HEK293 (cell line): ENCODE measurements at regions not wholly inside any gene's neighbourhood (a gene's known extent, or its start where the extent isn't known, plus 50 kb on each side); places are given as distances from the start of the nearest gene placed in this dataset.

Experiments
- CTCF ChIA-PET: fragments of 350-600 bp; formaldehyde crosslinking; extraction: SDS; loops from one replicate; lab custom pipeline; 2021; ENCODE audit warnings: antibody characterized with exemption; lab: Yijun Ruan, JAX
- POLR2A ChIA-PET: fragments of 300-600 bp; formaldehyde crosslinking; extraction: SDS; loops from one replicate; lab custom pipeline; 2020; ENCODE audit warnings: antibody characterized with exemption, inconsistent platforms; lab: Yijun Ruan, JAX
- H3K27ac ChIP-seq: fragments of 200-500 bp; sonication (Bioruptor generic); 2 replicates; pipeline ENCODE4 v1.5.1; 2014; ENCODE audit warnings: low read depth, low read length, control low read depth, inconsistent platforms; ENCODE audit errors: extremely low read depth
- H3K36me3 ChIP-seq, 2 experiments: fragments of 200-500 bp in 1 of 2; sonication (Bioruptor generic) in 1 of 2; 1 replicate in 1 of 2; 2 replicates in 1 of 2; pipeline ENCODE4 v1.5.1; 2014 to 2017; ENCODE audit warnings: inconsistent platforms in 2 of 2, low read length in 2 of 2; ENCODE audit not compliant: control insufficient read depth in 2 of 2, insufficient read depth in 1 of 2
- H3K4me1 ChIP-seq: fragments of 200-500 bp; sonication (Bioruptor generic); 2 replicates; pipeline ENCODE4 v1.5.1; 2014; ENCODE audit warnings: mild to moderate bottlenecking, low read length, inconsistent platforms; ENCODE audit not compliant: control insufficient read depth, insufficient read depth
- H3K4me3 ChIP-seq: 2 replicates; pipeline ENCODE4 v1.5.1; 2011; ENCODE audit warnings: low read depth, mild to moderate bottlenecking, control low read depth, low read length, moderate library complexity
- H3K9me3 ChIP-seq: fragments of 200-500 bp; sonication (Bioruptor generic); 2 replicates; pipeline ENCODE4 v1.5.1; 2014; ENCODE audit warnings: low read depth, low read length, inconsistent platforms; ENCODE audit not compliant: control insufficient read depth, insufficient read depth
- GLIS1 ChIP-seq: fragments of 450-650 bp; formaldehyde crosslinking; IDR thresholded peaks from 2 replicates; pipeline ENCODE4 v1.5.1; 2016; ENCODE audit warnings: missing biosample characterization, missing genetic modification characterization
- HIC1 ChIP-seq: fragments of 450-650 bp; formaldehyde crosslinking; IDR thresholded peaks from 2 replicates; pipeline ENCODE4 v1.5.1; 2016; ENCODE audit warnings: missing biosample characterization, missing genetic modification characterization
- IKZF3 ChIP-seq: fragments of 450-650 bp; IDR thresholded peaks from 2 replicates; pipeline ENCODE4 v1.5.0; 2018; ENCODE audit warnings: missing biosample characterization, mild to moderate bottlenecking, missing genetic modification characterization, moderate library complexity
- PRDM1 ChIP-seq: fragments of 450-650 bp; formaldehyde crosslinking; IDR thresholded peaks from 2 replicates; pipeline ENCODE4; 2016; ENCODE audit warnings: missing biosample characterization, missing genetic modification characterization
- SCRT2 ChIP-seq: fragments of 450-650 bp; formaldehyde crosslinking; IDR thresholded peaks from 2 replicates; pipeline ENCODE4 v1.5.1; 2016; ENCODE audit warnings: missing biosample characterization, missing genetic modification characterization
- SP3 ChIP-seq: fragments of 450-650 bp; formaldehyde crosslinking; IDR thresholded peaks from 2 replicates; pipeline ENCODE4 v1.5.1; 2016; ENCODE audit warnings: missing biosample characterization, missing genetic modification characterization
- TCF7L2 ChIP-seq: IDR thresholded peaks from 2 replicates; pipeline ENCODE4 v1.6.1; 2011; ENCODE audit warnings: low read depth, mild to moderate bottlenecking, inconsistent platforms, low read length, moderate library complexity, borderline replicate concordance
- ZNF121 ChIP-seq: fragments of 450-650 bp; formaldehyde crosslinking; IDR thresholded peaks from 2 replicates; pipeline ENCODE4 v1.5.1; 2016; ENCODE audit warnings: missing biosample characterization, missing genetic modification characterization
- ZNF132 ChIP-seq: fragments of 450-650 bp; formaldehyde crosslinking; IDR thresholded peaks from 2 replicates; pipeline ENCODE4 v1.5.1; 2017; ENCODE audit warnings: missing biosample characterization, missing genetic modification characterization, borderline replicate concordance
- ZNF148 ChIP-seq: fragments of 450-650 bp; formaldehyde crosslinking; IDR thresholded peaks from 2 replicates; pipeline ENCODE4 v1.5.0; 2017; ENCODE audit warnings: missing biosample characterization, missing genetic modification characterization, borderline replicate concordance
- ZNF202 ChIP-seq: fragments of 450-650 bp; formaldehyde crosslinking; IDR thresholded peaks from 2 replicates; pipeline ENCODE4 v1.5.1; 2016; ENCODE audit warnings: missing biosample characterization, missing genetic modification characterization, borderline replicate concordance
- ZNF266 ChIP-seq: fragments of 450-650 bp; formaldehyde crosslinking; IDR thresholded peaks from 2 replicates; pipeline ENCODE4 v1.5.1; 2016; ENCODE audit warnings: missing biosample characterization, missing genetic modification characterization, low read depth
- ZNF341 ChIP-seq: fragments of 450-650 bp; formaldehyde crosslinking; IDR thresholded peaks from 2 replicates; pipeline ENCODE4; 2016; ENCODE audit warnings: low read depth, missing biosample characterization, missing genetic modification characterization
- ZNF664 ChIP-seq: fragments of 450-650 bp; formaldehyde crosslinking; IDR thresholded peaks from 2 replicates; pipeline ENCODE4 v1.5.1; 2016; ENCODE audit warnings: missing biosample characterization, missing genetic modification characterization
- ZNF776 ChIP-seq: fragments of 450-650 bp; formaldehyde crosslinking; IDR thresholded peaks from 2 replicates; pipeline ENCODE4 v1.5.0; 2017; ENCODE audit warnings: missing biosample characterization, missing genetic modification characterization, borderline replicate concordance
- ZNF777 ChIP-seq: fragments of 450-650 bp; formaldehyde crosslinking; IDR thresholded peaks from 2 replicates; pipeline ENCODE4 v1.5.1; 2017; ENCODE audit warnings: missing biosample characterization, missing genetic modification characterization, borderline replicate concordance
- ZNF830 ChIP-seq: fragments of 450-650 bp; IDR thresholded peaks from 2 replicates; pipeline ENCODE4 v1.5.0; 2018; ENCODE audit warnings: missing biosample characterization, missing genetic modification characterization, low read depth, mild to moderate bottlenecking, moderate library complexity
- ZSCAN23 ChIP-seq: fragments of 450-650 bp; formaldehyde crosslinking; IDR thresholded peaks from 2 replicates; pipeline ENCODE4 v1.5.1; 2016; ENCODE audit warnings: missing biosample characterization, missing genetic modification characterization

GRCh38 chr14:100441271-100441947 is 118.3 kb downstream of the SLC25A47 start:
- POLR2A ChIA-PET, result no interaction called here

GRCh38 chr14:100442036-100442435 is 118.9 kb downstream of the SLC25A47 start:
- Histone ChIP-seq H3K4me3 (no peak overlapping the region), H3K9me3 (no peaks in the 10 kb centered on the region), H3K4me1 (peaks cover 7% of the 10 kb centered on the region; the same call in 1 of the 2 replicates), H3K27ac (no peak overlapping the region), H3K36me3 (no peaks in the 10 kb centered on the region)
- CTCF ChIA-PET, result interaction anchor here (1.0 to 6.0 kb wide), 6 partner anchors 18 to 213 kb away, joined by 3 to 68 read pairs (median 4); no protein-coding TSS in a partner anchor
- POLR2A ChIA-PET, result no interaction called here
- no peak for TF ChIP-seq IKZF3 (tag by site-specific recombination)
- no peak for TF ChIP-seq ZNF121 (tag by site-specific recombination)
- TF ChIP-seq ZNF664 (tag by site-specific recombination), result peak; percentile 45; the same call in 1 of the 2 replicates
- no peak for TF ChIP-seq HIC1

More at GRCh38 chr14:100441271-100441947, 118.3 kb downstream of the SLC25A47 start:
- CTCF ChIA-PET, result interaction anchor here (1.0 to 6.0 kb wide), 10 partner anchors 17 to 214 kb away, joined by 3 to 68 read pairs (median 5); no protein-coding TSS in a partner anchor
- Histone ChIP-seq H3K4me1 (peaks cover 7% of the 10 kb centered on the region; the same call in 1 of the 2 replicates), H3K4me3 (no peak overlapping the region), H3K36me3 (no peaks in the 10 kb centered on the region), H3K9me3 (no peaks in the 10 kb centered on the region), H3K27ac (no peak overlapping the region)
- TF ChIP-seq GLIS1 (tag by site-specific recombination) (peak; percentile 55), TCF7L2 (no peak)

GRCh38 chr14:100442498-100443490 is 119.7 kb downstream of the SLC25A47 start:
- ChIA-PET POLR2A (no interaction called here), CTCF (interaction anchor here (0.8 to 6.0 kb wide), 6 partner anchors 27 to 493 kb away, joined by 3 to 68 read pairs (median 4); no protein-coding TSS in a partner anchor)
- H3K4me3 ChIP-seq, result no peak overlapping the region
- TF ChIP-seq ZNF148 (tag by site-specific recombination), result no peak
- TF ChIP-seq SCRT2, result 0 out of 2 replicates have a peak, but pooled peaks have one; percentile 17
- no peak overlapping the region for H3K27ac ChIP-seq
- peaks cover 7% of the 10 kb centered on the region for H3K4me1 ChIP-seq
- H3K36me3 ChIP-seq, result no peaks in the 10 kb centered on the region
- H3K9me3 ChIP-seq, result no peaks in the 10 kb centered on the region

GRCh38 chr14:100443603-100444002 is 120.5 kb downstream of the SLC25A47 start:
- H3K4me3 ChIP-seq, result no peak overlapping the region
- H3K27ac ChIP-seq, result no peak overlapping the region
- no peaks in the 10 kb centered on the region for H3K36me3 ChIP-seq
- ChIA-PET POLR2A (no interaction called here), CTCF (interaction anchor here (0.7 to 6.0 kb wide), 4 partner anchors 27 to 494 kb away, joined by 3 to 68 read pairs (median 4); no protein-coding TSS in a partner anchor)
- H3K4me1 ChIP-seq, result peaks cover 7% of the 10 kb centered on the region
- no peaks in the 10 kb centered on the region for H3K9me3 ChIP-seq
- TF ChIP-seq ZNF830 (no peak), PRDM1 (tag by site-specific recombination) (no peak), ZNF202 (tag by site-specific recombination) (no peak), ZNF341 (tag by site-specific recombination) (no peak), ZNF776 (tag by site-specific recombination) (no peak), SP3 (no peak), ZNF266 (no peak), ZNF132 (tag by site-specific recombination) (no peak), ZSCAN23 (tag by site-specific recombination) (no peak), ZNF777 (tag by site-specific recombination) (no peak)
